ENCODE measurements at regions not wholly inside any gene's neighbourhood (a gene's known extent, or its start where the extent isn't known, plus 50 kb on each side); places are given as distances from the start of the nearest gene placed in this dataset.

- Histone ChIP-seq H3K79me2 (no peaks in the 10 kb centered on the region), H3K4me2 (no peak overlapping the region), H3K27ac (no peak overlapping the region), H2AFZ (no peak overlapping the region), H3K4me1 (ENCODE audit: insufficient read depth) (peaks cover 15% of the 10 kb centered on the region), H3K36me3 (replicated peaks; ENCODE audit: insufficient read depth, low read depth) (no peaks in the 10 kb centered on the region), H3K9me3 (ENCODE audit: low read depth) (no peaks in the 10 kb centered on the region), H3K4me3 (no peak overlapping the region), H3K9me2 (replicated peaks; ENCODE audit: insufficient read depth) (no peaks in the 10 kb centered on the region), H4K20me1 (ENCODE audit: insufficient read depth, poor library complexity, severe bottlenecking) (no peaks in the 10 kb centered on the region), H3K27me3 (no peaks in the 10 kb centered on the region)
- no peak for DNase-seq (ENCODE audit: low spot score)
- WGBS (ENCODE audit: low lambda C conversion rate, missing lambda C conversion rate): 57% methylated on average over 6 of the region's 6 CpGs
- TF ChIP-seq EZH2phosphoT487 (IDR thresholded peaks at IDR 0.05; ENCODE audit: low read depth, severe bottlenecking, unreplicated experiment): no peak
These were observed 265.4 kb downstream of the SS18 start for GRCh38 chr18:25825056-25825455.

- TF ChIP-seq EZH2phosphoT487 (IDR thresholded peaks at IDR 0.05; ENCODE audit: low read depth, severe bottlenecking, unreplicated experiment): no peak
- no peak for TF ChIP-seq EZH2 (IDR thresholded peaks at IDR 0.05; ENCODE audit: borderline replicate concordance)
- no peak for TF ChIP-seq CTCF (IDR thresholded peaks at IDR 0.05; ENCODE audit: poor library complexity)
- WGBS (ENCODE audit: low lambda C conversion rate, missing lambda C conversion rate): 86% methylated on average over 1 of the region's 1 CpG
- no peak overlapping the region for H3K4me3 ChIP-seq
These were observed 270.6 kb downstream of the SS18 start for GRCh38 chr18:25819746-25820363.

GRCh38 chr18:25818505-25818904 lies 271.9 kb downstream of the SS18 start:
- H3K27me3 ChIP-seq: no peaks in the 10 kb centered on the region
- H3K4me3 ChIP-seq: no peak overlapping the region
- TF ChIP-seq EZH2phosphoT487 (IDR thresholded peaks at IDR 0.05; ENCODE audit: low read depth, severe bottlenecking, unreplicated experiment): no peak
- no peak overlapping the region for H3K4me2 ChIP-seq
- no peaks in the 10 kb centered on the region for H3K4me1 ChIP-seq (ENCODE audit: insufficient read depth)
- no peak overlapping the region for H2AFZ ChIP-seq
- H3K79me2 ChIP-seq: no peaks in the 10 kb centered on the region
- no peaks in the 10 kb centered on the region for H4K20me1 ChIP-seq (ENCODE audit: insufficient read depth, poor library complexity, severe bottlenecking)
- no peak overlapping the region for H3K27ac ChIP-seq
- no peak for DNase-seq (ENCODE audit: low spot score)
- no peaks in the 10 kb centered on the region for H3K9me2 ChIP-seq (replicated peaks; ENCODE audit: insufficient read depth)
- WGBS (ENCODE audit: low lambda C conversion rate, missing lambda C conversion rate): 95% methylated on average over 6 of the region's 6 CpGs
- H3K9me3 ChIP-seq (ENCODE audit: low read depth): no peaks in the 10 kb centered on the region
- H3K36me3 ChIP-seq (replicated peaks; ENCODE audit: insufficient read depth, low read depth): no peaks in the 10 kb centered on the region

More at GRCh38 chr18:25819746-25820363, 270.6 kb downstream of the SS18 start:
- H3K9me3 ChIP-seq (ENCODE audit: low read depth): no peaks in the 10 kb centered on the region
- no peak overlapping the region for H3K27ac ChIP-seq
- H3K36me3 ChIP-seq (replicated peaks; ENCODE audit: insufficient read depth, low read depth): no peaks in the 10 kb centered on the region
- H3K4me1 ChIP-seq (ENCODE audit: insufficient read depth): no peaks in the 10 kb centered on the region
- no peaks in the 10 kb centered on the region for H4K20me1 ChIP-seq (ENCODE audit: insufficient read depth, poor library complexity, severe bottlenecking)
- H3K4me2 ChIP-seq: no peak overlapping the region
- DNase-seq (ENCODE audit: low spot score): no peak
- no peaks in the 10 kb centered on the region for H3K79me2 ChIP-seq
- no peaks in the 10 kb centered on the region for H3K9me2 ChIP-seq (replicated peaks; ENCODE audit: insufficient read depth)
- H3K27me3 ChIP-seq: no peaks in the 10 kb centered on the region
- no peak overlapping the region for H2AFZ ChIP-seq

GRCh38 chr18:25817546-25818237 lies 272.7 kb downstream of the SS18 start:
- no peak for DNase-seq (ENCODE audit: low spot score)
- Histone ChIP-seq H3K4me1 (ENCODE audit: insufficient read depth) (no peaks in the 10 kb centered on the region), H2AFZ (no peak overlapping the region), H3K9me3 (ENCODE audit: low read depth) (no peaks in the 10 kb centered on the region), H3K4me2 (no peak overlapping the region), H3K4me3 (no peak overlapping the region), H3K27ac (no peak overlapping the region), H3K27me3 (no peaks in the 10 kb centered on the region), H3K9me2 (replicated peaks; ENCODE audit: insufficient read depth) (no peaks in the 10 kb centered on the region), H4K20me1 (ENCODE audit: insufficient read depth, poor library complexity, severe bottlenecking) (no peaks in the 10 kb centered on the region), H3K79me2 (no peaks in the 10 kb centered on the region), H3K36me3 (replicated peaks; ENCODE audit: insufficient read depth, low read depth) (no peaks in the 10 kb centered on the region)
- 87% methylated on average over 5 of the region's 5 CpGs for WGBS (ENCODE audit: low lambda C conversion rate, missing lambda C conversion rate)
- TF ChIP-seq CTCF (IDR thresholded peaks at IDR 0.05; ENCODE audit: poor library complexity): no peak
- no peak for TF ChIP-seq EZH2 (IDR thresholded peaks at IDR 0.05; ENCODE audit: borderline replicate concordance)
- TF ChIP-seq EZH2phosphoT487 (IDR thresholded peaks at IDR 0.05; ENCODE audit: low read depth, severe bottlenecking, unreplicated experiment): no peak
